ENCODE measurements at regions not wholly inside any gene's neighbourhood (a gene's known extent, or its start where the extent isn't known, plus 50 kb on each side); places are given as distances from the start of the nearest gene placed in this dataset.

GRCh38 chr18:55869556-55870501 is 281.8 kb upstream of the TCF4 start:
- ChIA-PET CTCF (interaction anchor here (0.5 to 0.6 kb wide), 2 partner anchors 489 to 1850 kb away, joined by 3 to 4 read pairs; no protein-coding TSS in a partner anchor), POLR2A (interaction anchor here (0.7 kb wide), 1 partner anchor 13 kb away, joined by 3 read pairs; no protein-coding TSS in a partner anchor)
- Histone ChIP-seq H3K27ac (ENCODE audit: extremely low read depth, low read depth, low read length) (no peak overlapping the region), H3K9me3 (ENCODE audit: control insufficient read depth, insufficient read depth, low read depth, low read length) (no peaks in the 10 kb centered on the region), H3K36me3 (ENCODE audit: control insufficient read depth in 2 of 2, insufficient read depth in 1 of 2, low read length in 2 of 2) (no peaks in the 10 kb centered on the region), H3K4me3 (ENCODE audit: low read depth, low read length) (no peak overlapping the region), H3K4me1 (ENCODE audit: control insufficient read depth, insufficient read depth, low read length) (no peaks in the 10 kb centered on the region)
- TF ChIP-seq ZNF184 (tag by site-specific recombination; IDR thresholded peaks at IDR 0.05) (no peak), HOXD13 (CRISPR knock-in tag; IDR thresholded peaks at IDR 0.05; ENCODE audit: borderline replicate concordance) (no peak), ZBTB49 (tag by site-specific recombination; IDR thresholded peaks at IDR 0.05; ENCODE audit: low read depth) (no peak), WT1 (tag by site-specific recombination; IDR thresholded peaks at IDR 0.05) (no peak), ZNF48 (tag by site-specific recombination; IDR thresholded peaks at IDR 0.05) (no peak), MEIS1 (CRISPR knock-in tag; IDR thresholded peaks at IDR 0.05; ENCODE audit: borderline replicate concordance) (no peak), ZNF292 (tag by site-specific recombination; IDR thresholded peaks at IDR 0.05; ENCODE audit: borderline replicate concordance, low read depth) (no peak), ZNF664 (tag by site-specific recombination; IDR thresholded peaks at IDR 0.05) (no peak), ZNF155 (tag by site-specific recombination; IDR thresholded peaks at IDR 0.05) (no peak), ZNF747 (tag by site-specific recombination; IDR thresholded peaks at IDR 0.05) (no peak), ZNF549 (tag by site-specific recombination; IDR thresholded peaks at IDR 0.05) (no peak), PRDM6 (tag by site-specific recombination; IDR thresholded peaks at IDR 0.05) (no peak), ZNF660 (tag by site-specific recombination; IDR thresholded peaks at IDR 0.05) (no peak), ZNF274 (IDR thresholded peaks at IDR 0.05; ENCODE audit: low read length) (no peak), ZNF274 (tag by site-specific recombination; IDR thresholded peaks at IDR 0.05; ENCODE audit: borderline replicate concordance) (no peak), ZNF311 (tag by site-specific recombination; IDR thresholded peaks at IDR 0.05; ENCODE audit: borderline replicate concordance) (no peak), OVOL3 (tag by site-specific recombination; IDR thresholded peaks at IDR 0.05) (no peak)
- TF ChIP-seq, protein P1, sequence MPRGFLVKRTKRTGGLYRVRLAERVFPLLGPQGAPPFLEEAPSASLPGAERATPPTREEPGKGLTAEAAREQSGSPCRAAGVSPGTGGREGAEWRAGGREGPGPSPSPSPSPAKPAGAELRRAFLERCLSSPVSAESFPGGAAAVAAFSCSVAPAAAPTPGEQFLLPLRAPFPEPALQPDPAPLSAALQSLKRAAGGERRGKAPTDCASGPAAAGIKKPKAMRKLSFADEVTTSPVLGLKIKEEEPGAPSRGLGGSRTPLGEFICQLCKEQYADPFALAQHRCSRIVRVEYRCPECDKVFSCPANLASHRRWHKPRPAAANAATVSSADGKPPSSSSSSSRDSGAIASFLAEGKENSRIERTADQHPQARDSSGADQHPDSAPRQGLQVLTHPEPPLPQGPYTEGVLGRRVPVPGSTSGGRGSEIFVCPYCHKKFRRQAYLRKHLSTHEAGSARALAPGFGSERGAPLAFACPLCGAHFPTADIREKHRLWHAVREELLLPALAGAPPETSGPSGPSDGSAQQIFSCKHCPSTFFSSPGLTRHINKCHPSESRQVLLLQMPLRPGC (tag by site-specific recombination; IDR thresholded peaks at IDR 0.05), result no peak
- TF ChIP-seq, protein P2, sequence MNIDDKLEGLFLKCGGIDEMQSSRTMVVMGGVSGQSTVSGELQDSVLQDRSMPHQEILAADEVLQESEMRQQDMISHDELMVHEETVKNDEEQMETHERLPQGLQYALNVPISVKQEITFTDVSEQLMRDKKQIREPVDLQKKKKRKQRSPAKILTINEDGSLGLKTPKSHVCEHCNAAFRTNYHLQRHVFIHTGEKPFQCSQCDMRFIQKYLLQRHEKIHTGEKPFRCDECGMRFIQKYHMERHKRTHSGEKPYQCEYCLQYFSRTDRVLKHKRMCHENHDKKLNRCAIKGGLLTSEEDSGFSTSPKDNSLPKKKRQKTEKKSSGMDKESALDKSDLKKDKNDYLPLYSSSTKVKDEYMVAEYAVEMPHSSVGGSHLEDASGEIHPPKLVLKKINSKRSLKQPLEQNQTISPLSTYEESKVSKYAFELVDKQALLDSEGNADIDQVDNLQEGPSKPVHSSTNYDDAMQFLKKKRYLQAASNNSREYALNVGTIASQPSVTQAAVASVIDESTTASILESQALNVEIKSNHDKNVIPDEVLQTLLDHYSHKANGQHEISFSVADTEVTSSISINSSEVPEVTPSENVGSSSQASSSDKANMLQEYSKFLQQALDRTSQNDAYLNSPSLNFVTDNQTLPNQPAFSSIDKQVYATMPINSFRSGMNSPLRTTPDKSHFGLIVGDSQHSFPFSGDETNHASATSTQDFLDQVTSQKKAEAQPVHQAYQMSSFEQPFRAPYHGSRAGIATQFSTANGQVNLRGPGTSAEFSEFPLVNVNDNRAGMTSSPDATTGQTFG (tag by site-specific recombination; IDR thresholded peaks at IDR 0.05; ENCODE audit: borderline replicate concordance), result no peak
- TF ChIP-seq, protein P3, sequence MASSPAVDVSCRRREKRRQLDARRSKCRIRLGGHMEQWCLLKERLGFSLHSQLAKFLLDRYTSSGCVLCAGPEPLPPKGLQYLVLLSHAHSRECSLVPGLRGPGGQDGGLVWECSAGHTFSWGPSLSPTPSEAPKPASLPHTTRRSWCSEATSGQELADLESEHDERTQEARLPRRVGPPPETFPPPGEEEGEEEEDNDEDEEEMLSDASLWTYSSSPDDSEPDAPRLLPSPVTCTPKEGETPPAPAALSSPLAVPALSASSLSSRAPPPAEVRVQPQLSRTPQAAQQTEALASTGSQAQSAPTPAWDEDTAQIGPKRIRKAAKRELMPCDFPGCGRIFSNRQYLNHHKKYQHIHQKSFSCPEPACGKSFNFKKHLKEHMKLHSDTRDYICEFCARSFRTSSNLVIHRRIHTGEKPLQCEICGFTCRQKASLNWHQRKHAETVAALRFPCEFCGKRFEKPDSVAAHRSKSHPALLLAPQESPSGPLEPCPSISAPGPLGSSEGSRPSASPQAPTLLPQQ (tag by site-specific recombination; IDR thresholded peaks at IDR 0.05), result no peak
